ENCODE measurements at regions not wholly inside any gene's neighbourhood (a gene's known extent, or its start where the extent isn't known, plus 50 kb on each side); places are given as distances from the start of the nearest gene placed in this dataset.

GRCh38 chr10:47130491-47130890, 169.5 kb upstream of the GDF10 start:
- Histone ChIP-seq H3K27me3 (ENCODE audit: insufficient read depth, insufficient read length) (no peaks in the 10 kb centered on the region), H3K36me3 (ENCODE audit: insufficient read depth, insufficient read length, low read length) (no peaks in the 10 kb centered on the region), H3K4me3 (ENCODE audit: insufficient read length, low read depth) (no peak overlapping the region), H3K4me1 (ENCODE audit: insufficient read depth, insufficient read length) (peaks cover 3% of the 10 kb centered on the region), H3K9ac (ENCODE audit: insufficient read length, low read depth) (no peak overlapping the region), H3K9me3 (ENCODE audit: insufficient read depth, low read length) (no peaks in the 10 kb centered on the region)
- TF ChIP-seq ZNF274 (IDR thresholded peaks at IDR 0.05; ENCODE audit: low read depth, low read length), result no peak
- no peak for TF ChIP-seq YY1 (IDR thresholded peaks at IDR 0.05; ENCODE audit: insufficient read depth, insufficient read length)
- no peak for TF ChIP-seq SUZ12 (IDR thresholded peaks at IDR 0.05; ENCODE audit: extremely low read depth, insufficient read depth, insufficient read length)
- no peak for DNase-seq (ENCODE audit: low read depth, low spot score)

- H3K9ac ChIP-seq (ENCODE audit: insufficient read length, low read depth), result no peak overlapping the region
- H3K9me3 ChIP-seq (ENCODE audit: insufficient read depth, low read length), result no peaks in the 10 kb centered on the region
- TF ChIP-seq SUZ12 (IDR thresholded peaks at IDR 0.05; ENCODE audit: extremely low read depth, insufficient read depth, insufficient read length), result no peak
- TF ChIP-seq YY1 (IDR thresholded peaks at IDR 0.05; ENCODE audit: insufficient read depth, insufficient read length), result no peak
- no peak for TF ChIP-seq ZNF274 (IDR thresholded peaks at IDR 0.05; ENCODE audit: low read depth, low read length)
- no peaks in the 10 kb centered on the region for H3K4me1 ChIP-seq (ENCODE audit: insufficient read depth, insufficient read length)
- H3K4me3 ChIP-seq (ENCODE audit: insufficient read length, low read depth), result no peak overlapping the region
- DNase-seq (ENCODE audit: low read depth, low spot score), result no peak
- no peaks in the 10 kb centered on the region for H3K36me3 ChIP-seq (ENCODE audit: insufficient read depth, insufficient read length, low read length)
- no peaks in the 10 kb centered on the region for H3K27me3 ChIP-seq (ENCODE audit: insufficient read depth, insufficient read length)
These were observed 166.0 kb upstream of the GDF10 start for GRCh38 chr10:47133871-47134570.

DNA sequence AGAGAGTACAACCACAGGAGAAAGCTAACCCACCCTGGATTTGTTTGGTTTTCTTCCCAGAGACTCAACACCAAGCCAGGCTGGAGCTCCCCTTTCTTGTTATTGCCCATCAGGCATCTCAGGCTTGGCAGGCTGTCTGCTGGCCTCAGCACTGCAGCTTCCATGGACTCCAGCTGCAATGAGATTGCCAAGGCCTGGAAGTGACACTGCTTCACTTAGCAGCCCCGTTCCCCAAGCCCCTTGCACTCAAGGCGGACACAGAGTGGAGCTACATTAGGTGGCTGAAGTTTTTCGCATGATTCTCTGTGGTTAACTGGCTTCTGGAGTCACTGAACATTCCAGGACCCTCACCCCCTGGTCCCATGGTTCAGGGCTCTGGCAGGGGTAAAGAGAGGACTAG, 163.1 kb upstream of the GDF10 start:
- DNase-seq (ENCODE audit: low read depth, low spot score), result no peak
- H3K27me3 ChIP-seq (ENCODE audit: insufficient read depth, insufficient read length), result no peaks in the 10 kb centered on the region
- H3K9me3 ChIP-seq (ENCODE audit: insufficient read depth, low read length), result no peaks in the 10 kb centered on the region
- H3K4me3 ChIP-seq (ENCODE audit: insufficient read length, low read depth), result no peak overlapping the region
- no peak overlapping the region for H3K9ac ChIP-seq (ENCODE audit: insufficient read length, low read depth)
- no peak for TF ChIP-seq YY1 (IDR thresholded peaks at IDR 0.05; ENCODE audit: insufficient read depth, insufficient read length)
- no peak for TF ChIP-seq ZNF274 (IDR thresholded peaks at IDR 0.05; ENCODE audit: low read depth, low read length)
- no peak for TF ChIP-seq SUZ12 (IDR thresholded peaks at IDR 0.05; ENCODE audit: extremely low read depth, insufficient read depth, insufficient read length)
- H3K4me1 ChIP-seq (ENCODE audit: insufficient read depth, insufficient read length), result no peaks in the 10 kb centered on the region
- no peaks in the 10 kb centered on the region for H3K36me3 ChIP-seq (ENCODE audit: insufficient read depth, insufficient read length, low read length)

GRCh38 chr10:47137311-47137851, 162.6 kb upstream of the GDF10 start:
- Histone ChIP-seq H3K36me3 (ENCODE audit: insufficient read depth, insufficient read length, low read length) (no peaks in the 10 kb centered on the region), H3K9ac (ENCODE audit: insufficient read length, low read depth) (no peak overlapping the region), H3K9me3 (ENCODE audit: insufficient read depth, low read length) (no peaks in the 10 kb centered on the region), H3K27me3 (ENCODE audit: insufficient read depth, insufficient read length) (no peaks in the 10 kb centered on the region), H3K4me3 (ENCODE audit: insufficient read length, low read depth) (no peak overlapping the region), H3K4me1 (ENCODE audit: insufficient read depth, insufficient read length) (no peaks in the 10 kb centered on the region)
- TF ChIP-seq ZNF274 (IDR thresholded peaks at IDR 0.05; ENCODE audit: low read depth, low read length), result no peak
- no peak for DNase-seq (ENCODE audit: low read depth, low spot score)

DNA sequence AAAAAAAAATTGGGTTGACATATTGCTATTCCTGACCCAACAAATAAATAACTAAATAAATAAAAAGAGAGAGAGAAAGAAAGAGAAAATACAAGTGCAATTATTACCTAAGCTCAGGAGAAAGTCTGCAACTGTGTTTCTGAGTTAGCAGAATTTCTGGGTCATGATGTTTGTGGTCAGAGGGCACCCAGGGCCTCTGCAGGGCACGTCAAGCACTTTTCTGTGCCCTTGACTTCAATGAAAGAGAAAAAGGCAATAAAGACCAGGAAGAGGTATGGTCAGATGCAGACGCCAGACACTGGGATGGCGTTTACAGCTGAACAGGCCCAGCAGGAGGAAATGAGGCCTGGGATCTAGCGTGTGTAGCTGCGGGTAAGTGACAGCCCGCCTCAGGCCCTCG, 160.9 kb upstream of the GDF10 start:
- no peaks in the 10 kb centered on the region for H3K36me3 ChIP-seq (ENCODE audit: insufficient read depth, insufficient read length, low read length)
- no peak for DNase-seq (ENCODE audit: low read depth, low spot score)
- H3K4me1 ChIP-seq (ENCODE audit: insufficient read depth, insufficient read length), result no peaks in the 10 kb centered on the region
- TF ChIP-seq SUZ12 (IDR thresholded peaks at IDR 0.05; ENCODE audit: extremely low read depth, insufficient read depth, insufficient read length) (no peak), YY1 (IDR thresholded peaks at IDR 0.05; ENCODE audit: insufficient read depth, insufficient read length) (no peak), ZNF274 (IDR thresholded peaks at IDR 0.05; ENCODE audit: low read depth, low read length) (no peak)
- H3K4me3 ChIP-seq (ENCODE audit: insufficient read length, low read depth), result no peak overlapping the region
- H3K9me3 ChIP-seq (ENCODE audit: insufficient read depth, low read length), result no peaks in the 10 kb centered on the region
- no peak overlapping the region for H3K9ac ChIP-seq (ENCODE audit: insufficient read length, low read depth)
- H3K27me3 ChIP-seq (ENCODE audit: insufficient read depth, insufficient read length), result no peaks in the 10 kb centered on the region

DNA sequence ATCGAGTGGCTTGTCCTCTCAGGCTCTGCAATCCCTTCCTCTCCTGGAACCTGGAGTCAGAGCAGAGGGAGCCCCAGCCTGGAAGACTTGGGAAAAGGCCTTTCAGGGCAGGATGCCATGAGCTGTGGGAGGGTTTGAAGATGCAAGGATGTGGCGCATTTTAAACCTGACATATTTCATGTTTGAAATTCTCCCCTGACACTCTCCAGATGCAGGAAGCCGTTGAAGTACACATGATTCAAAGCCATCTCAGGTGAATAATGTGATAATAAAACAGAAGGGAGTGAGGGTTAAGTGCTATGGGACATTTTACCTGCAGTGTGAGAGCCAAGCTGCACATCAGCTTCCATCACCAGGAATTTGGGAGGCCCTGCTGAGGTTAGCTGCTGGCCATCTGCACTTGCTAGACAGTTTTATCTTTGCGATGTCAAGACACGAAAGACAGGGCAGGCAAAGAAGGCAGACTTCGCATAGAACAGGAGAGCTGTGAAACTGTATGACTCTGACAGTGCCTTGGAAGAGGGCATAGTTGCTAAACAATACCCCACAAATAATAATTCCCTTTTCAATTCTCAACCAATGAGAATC, 159.1 kb upstream of the GDF10 start:
- no peak overlapping the region for H3K9ac ChIP-seq (ENCODE audit: insufficient read length, low read depth)
- no peaks in the 10 kb centered on the region for H3K4me1 ChIP-seq (ENCODE audit: insufficient read depth, insufficient read length)
- H3K4me3 ChIP-seq (ENCODE audit: insufficient read length, low read depth), result no peak overlapping the region
- H3K9me3 ChIP-seq (ENCODE audit: insufficient read depth, low read length), result no peaks in the 10 kb centered on the region
- H3K27me3 ChIP-seq (ENCODE audit: insufficient read depth, insufficient read length), result no peaks in the 10 kb centered on the region
- TF ChIP-seq SUZ12 (IDR thresholded peaks at IDR 0.05; ENCODE audit: extremely low read depth, insufficient read depth, insufficient read length), result no peak
- TF ChIP-seq ZNF274 (IDR thresholded peaks at IDR 0.05; ENCODE audit: low read depth, low read length), result no peak
- TF ChIP-seq YY1 (IDR thresholded peaks at IDR 0.05; ENCODE audit: insufficient read depth, insufficient read length), result no peak
- H3K36me3 ChIP-seq (ENCODE audit: insufficient read depth, insufficient read length, low read length), result no peaks in the 10 kb centered on the region
- DNase-seq (ENCODE audit: low read depth, low spot score), result no peak

GRCh38 chr10:47141349-47141748, 158.6 kb upstream of the GDF10 start:
- no peak for TF ChIP-seq SUZ12 (IDR thresholded peaks at IDR 0.05; ENCODE audit: extremely low read depth, insufficient read depth, insufficient read length)
- no peak for TF ChIP-seq YY1 (IDR thresholded peaks at IDR 0.05; ENCODE audit: insufficient read depth, insufficient read length)
- H3K27me3 ChIP-seq (ENCODE audit: insufficient read depth, insufficient read length), result no peaks in the 10 kb centered on the region
- H3K4me1 ChIP-seq (ENCODE audit: insufficient read depth, insufficient read length), result no peaks in the 10 kb centered on the region
- no peak overlapping the region for H3K4me3 ChIP-seq (ENCODE audit: insufficient read length, low read depth)
- no peaks in the 10 kb centered on the region for H3K36me3 ChIP-seq (ENCODE audit: insufficient read depth, insufficient read length, low read length)
- no peak overlapping the region for H3K9ac ChIP-seq (ENCODE audit: insufficient read length, low read depth)
- no peak for DNase-seq (ENCODE audit: low read depth, low spot score)
- H3K9me3 ChIP-seq (ENCODE audit: insufficient read depth, low read length), result no peaks in the 10 kb centered on the region

Measured in NT2/D1 (cell line).